Skeletal muscle cell (primary cell): ENCODE measurements at regions not wholly inside any gene's neighbourhood (a gene's known extent, or its start where the extent isn't known, plus 50 kb on each side); places are given as distances from the start of the nearest gene placed in this dataset.
"Not testable (repeated sequence)": the region's sequence is repeated elsewhere in the genome, so short reads cannot be mapped to it uniquely, and the experiment has no call there.

Experiments
- DNase-seq: peaks from one replicate; pipeline ENCODE4 v3.0.0-alpha.2; 2010; ENCODE audit warnings: low read depth
- H3K4me3 ChIP-seq: 2 replicates; pipeline ENCODE4 v1.5.1; 2011; ENCODE audit warnings: low read depth, mild to moderate bottlenecking, control low read depth, low read length, moderate library complexity

DNA sequence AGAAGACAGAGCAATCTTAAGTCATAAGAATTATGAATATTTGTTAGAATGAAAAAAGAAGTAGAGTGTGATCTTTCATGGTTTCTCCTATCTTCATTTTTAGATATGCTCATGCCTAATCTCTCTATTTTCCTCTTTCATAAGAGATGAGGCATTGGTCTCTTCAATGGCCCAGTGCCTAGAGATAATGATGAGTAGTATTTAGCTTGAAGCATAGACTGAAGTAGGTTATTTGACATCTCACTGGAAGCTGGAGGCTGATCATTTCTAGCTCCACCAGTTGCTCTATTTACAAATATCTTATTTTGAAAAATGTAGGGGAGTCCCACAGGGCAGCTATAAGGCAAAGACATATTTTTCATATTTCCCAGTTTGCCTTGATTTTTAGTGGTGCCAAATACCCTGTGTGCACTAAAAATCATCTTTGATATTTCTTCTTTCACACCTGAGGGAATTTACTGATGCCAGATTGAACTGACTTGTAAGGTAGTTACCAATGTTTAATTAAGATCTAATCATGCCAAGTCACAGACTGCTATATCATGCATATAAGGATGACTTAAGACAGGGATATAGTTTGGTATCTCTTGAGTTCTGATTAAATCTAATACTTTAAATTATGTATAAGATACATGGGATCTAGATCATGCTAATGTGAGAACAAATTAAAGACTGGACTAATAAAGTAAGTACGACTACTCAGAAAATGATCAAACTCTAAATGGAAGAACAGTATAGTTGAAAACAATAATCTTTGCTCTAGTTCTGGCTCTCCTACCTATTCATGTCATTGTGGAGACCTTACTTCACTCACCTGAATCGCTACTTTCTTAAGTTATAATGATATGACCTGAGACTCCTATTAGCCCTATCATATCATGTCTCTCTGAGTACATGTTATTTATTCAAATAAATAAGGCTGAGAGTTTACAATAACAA lies 108.2 kb upstream of the IFNE start:
- no peak for DNase-seq
- no peak overlapping the region for H3K4me3 ChIP-seq

DNA sequence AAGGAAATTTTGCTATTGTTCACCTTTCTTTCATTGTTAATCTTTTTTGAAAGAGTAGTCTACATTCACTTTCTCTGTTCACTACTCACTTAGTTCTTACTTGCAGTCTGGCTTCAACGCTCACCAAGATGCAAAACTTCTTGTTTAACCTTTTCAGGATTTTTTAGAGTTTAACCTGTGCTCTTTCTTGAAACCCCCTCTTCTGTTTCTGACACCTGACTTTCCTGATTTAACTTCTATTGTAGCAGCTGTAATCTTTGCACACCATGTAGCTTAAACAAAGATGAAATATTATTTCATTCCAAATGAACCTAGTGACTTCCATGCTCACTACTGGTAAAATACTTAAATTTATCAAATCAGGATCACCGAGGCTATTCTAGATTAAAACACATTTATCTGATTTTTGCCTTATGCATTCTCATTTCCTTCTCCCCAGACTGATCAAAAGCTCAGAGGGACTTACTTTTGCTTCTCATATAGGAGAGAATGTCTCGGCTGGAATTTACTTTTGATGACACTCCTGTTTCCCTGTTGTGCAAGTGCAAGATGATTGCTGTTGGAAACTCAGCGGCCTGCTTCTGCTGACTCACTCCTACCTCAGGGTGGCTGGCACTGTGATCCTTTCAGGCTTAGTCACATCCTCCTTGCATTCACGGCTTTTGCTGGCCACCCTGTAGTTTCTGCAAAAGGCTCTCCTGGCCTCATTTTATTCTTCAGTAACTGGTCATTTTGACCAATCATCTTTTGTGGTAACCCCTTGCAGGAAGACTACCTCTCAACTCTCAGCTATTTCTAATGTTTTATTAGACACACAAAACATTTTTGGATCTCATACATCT lies 109.3 kb upstream of the IFNE start:
- H3K4me3 ChIP-seq, result peak overlapping the region; percentile 22
- DNase-seq, result peak; percentile 98

DNA sequence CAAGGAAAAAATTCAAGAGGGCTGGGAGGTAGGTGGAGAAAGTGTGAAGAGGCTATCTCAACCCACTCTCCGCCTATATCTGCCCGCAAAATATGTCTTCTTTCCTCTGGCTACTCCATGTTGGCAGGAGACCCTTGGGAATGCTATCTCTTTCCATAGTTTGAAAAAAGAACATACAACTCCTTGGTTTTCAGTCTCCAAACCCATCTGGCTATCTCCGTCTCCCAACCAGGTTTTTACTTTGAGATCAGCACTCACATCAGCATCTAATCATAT lies 109.9 kb upstream of the IFNE start:
- DNase-seq, result no peak

DNA sequence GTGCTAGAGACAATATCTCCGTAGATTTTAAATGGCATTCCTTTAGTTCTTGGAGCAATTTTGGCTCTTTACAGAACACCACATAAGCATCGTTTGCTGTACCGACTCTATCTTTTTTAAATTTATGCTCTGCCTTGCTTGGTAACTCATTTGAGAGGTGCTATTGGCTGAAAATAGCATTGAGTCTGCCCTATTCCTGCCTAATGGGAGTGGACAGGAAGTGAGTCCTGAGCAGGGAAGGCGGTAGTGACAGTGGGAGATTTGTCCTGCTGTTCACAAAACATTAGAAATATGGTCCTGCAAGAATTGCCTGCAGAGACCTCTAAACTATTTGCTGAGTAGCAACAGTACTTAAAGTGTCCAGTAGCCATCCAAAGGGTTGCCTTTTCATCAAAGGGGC lies 115.2 kb upstream of the IFNE start:
- DNase-seq, result no peak
- no peak overlapping the region for H3K4me3 ChIP-seq

More for the DNA sequence above, 109.9 kb upstream of the IFNE start:
- H3K4me3 ChIP-seq, result no peak overlapping the region

DNA sequence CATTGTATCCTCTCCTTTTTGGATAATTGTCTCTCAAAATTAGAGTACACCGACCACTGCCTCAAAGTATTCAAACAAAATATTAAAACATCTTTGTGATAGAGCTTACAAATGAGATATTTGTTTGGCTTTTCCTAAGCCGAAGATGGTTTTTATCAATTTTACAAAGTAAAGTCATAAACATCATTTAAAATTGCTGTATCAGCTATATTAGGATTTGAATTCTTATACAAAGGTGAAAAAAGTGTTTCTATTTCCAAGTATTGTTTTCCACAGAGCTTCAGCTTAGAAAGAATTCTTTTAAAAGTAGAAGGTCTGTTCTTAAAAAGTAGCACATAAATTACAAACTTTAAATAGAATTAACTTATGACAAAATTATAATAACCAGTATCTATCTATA lies 116.6 kb upstream of the IFNE start:
- no peak for DNase-seq

DNA sequence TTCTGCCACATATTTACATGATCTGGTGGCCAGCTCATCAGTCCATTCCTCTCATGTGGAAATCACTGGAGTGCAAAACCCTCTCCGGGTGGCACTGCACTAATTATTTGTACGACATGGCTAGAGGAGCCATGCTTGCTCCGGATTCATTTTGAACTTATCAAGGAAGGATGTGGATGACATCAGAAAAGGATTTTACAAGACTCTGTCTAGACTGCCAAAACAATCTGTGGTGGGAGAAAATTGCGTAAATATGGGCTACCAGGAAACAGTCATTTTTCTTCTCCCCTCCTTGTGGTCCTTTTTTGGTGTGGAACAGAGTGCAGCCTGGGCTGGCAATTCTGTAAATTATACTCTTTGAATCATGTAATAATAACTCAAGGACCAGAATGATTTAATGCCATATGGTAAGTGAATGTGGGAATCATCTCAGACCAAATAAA lies 123.4 kb upstream of the IFNE start:
- H3K4me3 ChIP-seq, result no peak overlapping the region
- DNase-seq, result peak; percentile 74

More for the DNA sequence above, 116.6 kb upstream of the IFNE start:
- no peak overlapping the region for H3K4me3 ChIP-seq

DNA sequence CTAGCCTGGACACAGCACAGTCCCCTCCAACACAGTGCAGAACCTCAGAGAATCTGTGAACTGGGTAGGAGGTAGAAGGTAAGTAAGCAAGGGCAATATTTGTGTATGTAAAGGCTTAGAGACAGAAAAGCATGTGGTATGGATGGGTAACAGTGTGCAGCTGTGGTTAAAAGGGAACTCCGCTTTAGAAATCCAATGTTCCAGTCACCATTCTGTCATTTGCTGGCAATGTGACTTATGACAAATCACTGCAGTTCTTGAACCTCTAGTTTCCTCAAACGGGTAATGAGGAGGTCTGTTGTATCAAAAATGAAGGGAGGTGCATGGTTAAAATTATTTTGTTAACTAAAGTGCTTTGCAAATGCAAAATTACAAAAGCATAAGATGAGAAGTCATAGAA lies 125.5 kb upstream of the IFNE start:
- no peak for DNase-seq
- no peak overlapping the region for H3K4me3 ChIP-seq

DNA sequence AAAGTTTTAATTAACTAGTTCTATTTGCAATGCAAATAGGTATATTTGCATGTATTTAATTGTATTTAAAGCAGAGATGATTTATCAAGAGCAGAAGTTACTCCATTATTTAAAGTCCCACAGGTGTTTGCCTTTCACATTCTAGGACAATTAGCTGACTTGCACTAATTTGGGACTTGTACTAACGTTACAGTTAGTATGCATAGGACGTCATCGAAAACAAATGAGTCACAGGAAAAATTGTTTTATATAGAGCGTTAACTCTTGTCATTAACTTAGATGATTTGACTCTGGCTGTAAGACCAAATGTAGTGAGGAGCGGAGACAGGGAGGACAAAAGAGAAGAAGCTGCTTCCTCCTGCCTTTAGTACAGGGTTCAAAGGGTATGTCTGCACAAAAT lies 126.1 kb upstream of the IFNE start:
- DNase-seq, result no peak
- H3K4me3 ChIP-seq, result no peak overlapping the region

DNA sequence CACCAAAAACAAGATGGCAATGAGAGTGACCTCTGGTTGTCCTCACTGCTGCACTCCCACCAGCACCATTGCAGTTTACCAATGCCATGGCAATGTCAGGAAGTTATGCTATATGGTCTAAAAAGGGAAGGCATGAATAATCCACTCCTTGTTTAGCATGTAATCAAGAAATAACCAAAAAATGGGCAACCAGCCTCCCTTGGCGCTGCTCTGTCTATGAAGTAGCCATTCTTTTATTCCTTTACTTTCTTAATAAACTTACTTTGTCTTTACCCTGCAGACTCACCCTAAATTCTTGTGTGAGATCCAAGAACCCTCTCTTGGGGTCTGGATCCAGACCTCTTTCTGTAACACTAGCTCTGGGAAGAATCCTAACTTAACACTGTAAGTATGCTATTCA lies 127.4 kb upstream of the IFNE start:
- no peak overlapping the region for H3K4me3 ChIP-seq
- no peak for DNase-seq

DNA sequence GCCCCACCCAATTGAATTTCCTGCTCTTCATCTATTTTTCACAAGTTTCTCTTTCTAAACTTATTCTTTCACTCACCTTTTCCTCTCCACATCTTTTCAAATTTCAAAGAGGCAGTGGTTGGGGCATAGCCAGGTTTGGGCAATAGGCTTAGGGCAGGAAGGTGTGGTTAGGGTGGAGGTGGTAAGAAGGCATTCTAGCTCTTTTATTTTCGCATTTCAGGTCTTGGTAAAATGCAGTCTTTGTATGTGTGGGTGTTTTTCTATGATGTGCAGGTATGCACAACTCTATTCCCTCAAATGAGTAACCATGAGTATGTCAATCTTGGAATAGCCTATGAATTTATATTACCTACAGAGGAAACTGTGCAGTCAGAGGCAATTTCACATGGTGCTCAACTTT lies 129.8 kb upstream of the IFNE start:
- no peak for DNase-seq
- H3K4me3 ChIP-seq, result no peak overlapping the region

DNA sequence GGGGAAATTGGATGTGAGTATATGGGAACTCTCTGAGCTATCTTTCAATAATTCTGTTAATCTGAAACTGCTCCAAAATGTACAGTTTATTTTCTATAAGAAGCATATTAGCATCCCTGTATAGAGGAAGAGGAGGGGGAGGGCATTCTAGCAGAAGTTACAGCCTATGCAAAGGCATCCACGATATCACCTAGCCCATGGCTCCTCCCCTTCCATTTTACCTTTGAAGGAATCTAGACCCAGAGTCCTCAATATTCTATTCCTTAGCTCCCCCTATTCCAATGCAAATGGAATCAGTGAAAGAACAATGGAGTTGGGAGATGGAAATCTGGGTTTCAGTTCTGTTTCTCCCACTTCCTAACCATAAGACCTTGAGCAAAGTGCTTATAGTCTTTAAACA lies 132.9 kb upstream of the IFNE start:
- DNase-seq, result no peak
- no peak overlapping the region for H3K4me3 ChIP-seq

DNA sequence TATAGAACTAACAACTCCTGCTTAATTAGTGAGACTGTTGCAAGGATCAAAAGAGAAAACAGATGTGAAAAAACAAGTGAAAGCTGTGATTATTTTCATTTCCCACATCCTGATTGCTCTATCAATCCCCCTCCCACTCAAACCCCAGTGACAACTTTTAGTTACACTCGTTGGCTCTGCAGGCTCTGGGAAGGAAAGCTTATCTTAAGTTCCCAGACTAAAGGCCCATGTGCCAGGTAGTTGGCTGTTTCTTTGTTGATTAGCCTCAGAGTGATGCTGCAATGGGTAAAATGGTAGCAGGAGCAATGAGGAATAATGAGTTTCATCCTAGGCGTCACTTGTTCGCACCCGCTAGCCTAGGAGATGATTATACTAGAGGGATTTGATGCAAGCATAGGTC lies 133.3 kb upstream of the IFNE start:
- no peak overlapping the region for H3K4me3 ChIP-seq
- DNase-seq, result no peak

DNA sequence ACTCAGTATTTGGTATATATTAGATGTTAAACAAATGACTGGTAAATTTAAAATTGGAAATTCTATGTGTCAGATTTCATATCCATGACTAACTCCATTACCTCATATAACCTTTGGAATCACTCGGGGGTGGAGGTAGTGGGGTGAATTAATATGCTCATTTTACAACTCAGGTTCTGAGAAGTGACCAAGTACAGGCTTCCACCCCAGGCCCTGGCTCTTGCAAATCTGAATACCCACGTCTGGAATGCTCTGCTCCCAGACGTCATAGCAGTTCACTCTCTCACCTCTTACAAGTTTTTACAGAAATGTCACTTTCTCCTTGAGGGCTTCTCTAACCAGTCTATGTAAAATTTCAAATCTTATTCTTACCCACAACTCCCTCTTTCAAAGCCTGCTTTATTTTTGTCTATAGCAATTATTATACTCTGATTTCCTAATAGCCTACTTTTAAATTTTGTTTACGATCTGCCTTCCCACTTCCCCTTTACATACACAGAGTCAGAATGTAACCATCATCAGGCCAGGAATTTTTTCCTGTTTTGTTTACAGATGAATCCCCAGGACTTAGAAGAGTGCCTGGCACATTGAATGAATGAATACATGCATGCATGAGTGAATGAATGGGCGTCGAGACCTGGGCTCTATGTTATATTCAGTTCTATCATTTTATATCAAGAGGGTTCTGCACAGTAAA lies 134.1 kb upstream of the IFNE start:
- peak; percentile 97 for DNase-seq
- no peak overlapping the region for H3K4me3 ChIP-seq

DNA sequence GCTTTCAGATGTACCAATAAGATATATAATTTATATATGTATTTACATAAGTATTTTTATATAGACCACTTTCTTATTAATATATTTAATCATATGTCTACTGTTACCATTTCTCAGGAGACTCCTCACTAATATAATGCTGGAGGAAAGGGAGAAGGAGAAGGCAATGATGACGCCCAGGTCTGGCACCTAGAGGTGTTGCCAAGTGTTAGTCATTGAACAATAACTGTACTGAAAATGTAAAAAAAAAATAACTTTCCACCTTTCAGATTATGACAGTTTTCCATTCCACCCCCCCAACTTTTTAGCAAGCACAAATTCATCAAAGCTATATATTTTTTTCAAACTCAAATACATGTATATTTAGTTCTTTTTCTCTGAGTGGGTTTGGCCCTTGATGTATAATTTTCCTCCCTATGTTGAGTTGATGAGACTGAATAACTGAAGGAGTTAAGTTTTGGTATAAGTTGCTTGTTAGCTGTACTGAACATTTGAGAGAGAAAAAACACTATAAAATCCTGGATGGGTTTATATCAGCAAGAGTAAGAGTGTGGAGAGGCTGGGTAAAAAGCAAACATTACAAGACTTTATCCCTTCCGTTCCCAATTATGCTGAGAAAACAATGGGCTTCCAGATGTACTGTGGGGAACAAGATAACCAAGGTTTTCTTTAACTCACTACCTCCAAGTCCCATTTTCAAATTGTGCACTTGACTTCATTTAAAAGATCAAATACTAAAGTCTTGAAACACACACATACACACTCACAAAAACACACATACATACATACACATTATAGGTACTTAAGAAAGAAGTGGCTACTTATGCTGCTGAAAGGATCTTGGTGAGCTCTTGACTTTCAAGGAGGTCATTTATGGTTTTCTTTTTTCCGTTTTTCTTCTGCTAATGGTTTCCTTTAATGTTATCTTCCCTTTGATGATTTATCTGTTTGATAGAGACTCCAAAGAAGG lies 142.8 kb upstream of the IFNE start:
- DNase-seq, result no peak
- H3K4me3 ChIP-seq, result no peak overlapping the region

DNA sequence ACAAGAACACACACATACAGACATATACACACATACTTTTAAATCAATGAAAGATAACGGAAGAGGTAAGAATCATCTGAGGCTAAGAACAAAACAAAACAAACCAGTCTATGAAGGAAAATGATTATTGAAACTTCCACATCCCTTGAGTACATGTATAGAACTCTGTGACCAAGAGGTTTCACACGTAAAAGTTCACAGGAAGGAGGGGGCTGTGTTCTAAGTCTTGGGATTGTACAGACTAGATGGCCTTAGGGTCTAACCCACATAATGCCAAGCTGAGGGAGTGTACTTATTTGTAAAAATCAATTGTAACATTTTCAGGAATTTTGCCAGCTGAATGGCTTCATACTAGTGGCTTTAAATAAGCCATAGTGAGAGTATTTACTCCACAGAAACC lies 144.4 kb upstream of the IFNE start:
- no peak overlapping the region for H3K4me3 ChIP-seq

DNA sequence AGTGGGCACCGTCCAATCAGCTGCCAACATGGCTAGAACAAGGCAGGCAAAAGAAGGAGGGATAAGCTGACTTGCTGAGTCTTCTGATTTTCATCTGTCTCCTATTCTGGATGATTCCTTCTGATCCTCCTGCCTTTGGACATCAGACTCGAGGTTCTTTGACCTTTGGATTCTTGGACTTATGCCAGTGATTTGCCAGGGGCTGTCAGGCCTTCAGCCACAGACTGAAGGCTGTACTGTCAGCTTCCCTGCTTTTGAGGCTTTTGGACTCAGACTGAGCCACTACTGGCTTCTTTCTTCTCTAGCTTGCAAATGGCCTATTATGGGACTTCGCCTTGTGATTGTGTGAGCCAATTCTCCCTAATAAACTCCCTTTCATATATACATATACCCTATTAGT lies 146.8 kb upstream of the IFNE start:
- not testable (repeated sequence) for H3K4me3 ChIP-seq, DNase-seq

More for the DNA sequence above, 144.4 kb upstream of the IFNE start:
- no peak for DNase-seq

DNA sequence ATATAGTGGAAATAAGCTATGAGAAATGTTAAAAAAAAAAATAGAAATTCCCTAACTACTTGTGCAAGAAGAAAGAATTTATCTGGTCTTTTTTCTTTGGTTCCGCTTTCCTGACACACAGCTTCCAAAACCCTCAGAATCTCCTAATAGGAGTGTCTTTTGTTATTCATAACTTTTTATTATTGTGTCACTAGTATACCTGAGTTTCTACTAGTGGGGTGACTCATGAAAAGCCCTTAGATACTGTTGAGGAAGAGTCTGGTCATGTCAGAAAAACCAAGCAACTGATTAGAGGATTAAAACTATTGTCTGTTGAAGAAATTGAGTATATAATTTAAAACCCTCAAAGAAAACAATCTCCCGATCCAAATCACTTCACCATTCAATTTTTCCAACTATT lies 152.8 kb upstream of the IFNE start:
- DNase-seq, result no peak
- no peak overlapping the region for H3K4me3 ChIP-seq

DNA sequence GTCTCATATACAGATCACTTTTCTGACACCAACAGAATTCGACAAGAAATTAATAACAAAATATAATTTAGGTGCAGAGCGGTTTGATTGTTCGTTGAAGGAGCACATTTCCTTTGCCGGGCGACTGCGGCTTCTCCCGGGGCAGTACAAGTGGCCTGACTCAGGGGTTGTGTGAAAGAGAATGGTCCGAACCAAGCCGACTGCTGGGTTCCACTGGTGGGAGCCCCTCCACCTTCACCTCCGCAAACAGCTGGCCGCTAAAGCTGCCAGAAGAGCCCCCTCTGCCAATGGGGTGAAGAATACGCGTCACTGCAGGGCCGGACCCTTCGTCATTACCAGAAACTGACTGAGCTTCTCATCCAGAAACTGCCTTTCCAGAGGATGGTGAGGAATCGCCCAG lies 156.0 kb upstream of the IFNE start:
- no peak for DNase-seq
- H3K4me3 ChIP-seq, result no peak overlapping the region

DNA sequence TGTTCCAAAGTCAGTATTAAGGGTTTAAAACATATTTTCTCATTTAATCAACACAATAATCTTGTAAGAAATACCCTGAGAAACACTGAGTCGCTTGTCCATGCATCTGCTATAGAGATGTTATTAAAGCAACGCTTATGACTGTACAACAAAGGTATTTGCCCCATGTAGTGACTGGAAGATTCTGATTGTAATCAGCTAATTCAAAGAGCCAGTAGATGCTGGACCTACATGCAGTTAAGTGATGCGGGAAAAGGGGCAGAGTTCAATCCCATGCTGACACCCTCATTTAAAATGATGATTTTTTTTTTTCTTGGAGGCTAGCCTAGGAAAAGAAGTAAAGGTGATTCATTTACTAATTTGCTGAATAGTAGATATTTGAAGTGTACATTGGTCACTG lies 149.3 kb upstream of the MTAP start:
- DNase-seq, result no peak
- H3K4me3 ChIP-seq, result no peak overlapping the region
